HuH-7 (cell line): ENCODE measurements at regions not wholly inside any gene's neighbourhood (a gene's known extent, or its start where the extent isn't known, plus 50 kb on each side); places are given as distances from the start of the nearest gene placed in this dataset.
"Not testable (repeated sequence)": the region's sequence is repeated elsewhere in the genome, so short reads cannot be mapped to it uniquely, and the experiment has no call there.

Experiments
- DNase-seq: peaks from one replicate; pipeline ENCODE4 v3.0.0; 2011; ENCODE audit warnings: low spot score

GRCh38 chr6:27854421-27854820, 57.8 kb downstream of the OR2B2 start:
- no peak for DNase-seq

GRCh38 chr6:27851440-27851839, 60.8 kb downstream of the OR2B2 start:
- no peak for DNase-seq

GRCh38 chr6:27849001-27849400, 63.2 kb downstream of the OR2B2 start:
- DNase-seq = not testable (repeated sequence)

- no peak for DNase-seq
Measured at GRCh38 chr6:27847706-27848105, 64.5 kb downstream of the OR2B2 start.

GRCh38 chr6:27840572-27840971, 71.6 kb downstream of the OR2B2 start:
- DNase-seq = no peak

GRCh38 chr6:27839626-27840475, 72.3 kb downstream of the OR2B2 start:
- DNase-seq = no peak

GRCh38 chr6:27838945-27839625, 73.1 kb downstream of the OR2B2 start:
- DNase-seq = no peak

GRCh38 chr6:27838058-27838944, 73.9 kb downstream of the OR2B2 start:
- peak; percentile 77 for DNase-seq

- DNase-seq = no peak
Measured at GRCh38 chr6:27837625-27838057, 74.6 kb downstream of the OR2B2 start.

- no peak for DNase-seq
Measured at GRCh38 chr6:27836783-27837624, 75.2 kb downstream of the OR2B2 start.

- no peak for DNase-seq
Measured at GRCh38 chr6:27836141-27836782, 75.9 kb downstream of the OR2B2 start.

- no peak for DNase-seq
Measured at GRCh38 chr6:27834879-27835549, 77.2 kb downstream of the OR2B2 start.

- no peak for DNase-seq
Measured at GRCh38 chr6:27834384-27834783, 77.8 kb downstream of the OR2B2 start.

GRCh38 chr6:27831434-27832081, 80.6 kb downstream of the OR2B2 start:
- not testable (repeated sequence) for DNase-seq

GRCh38 chr6:27830600-27831433, 81.4 kb downstream of the OR2B2 start:
- not testable (repeated sequence) for DNase-seq

GRCh38 chr6:27830212-27830599, 82.0 kb downstream of the OR2B2 start:
- DNase-seq = no peak

GRCh38 chr6:27829453-27830211, 82.6 kb downstream of the OR2B2 start:
- no peak for DNase-seq

- DNase-seq = not testable (repeated sequence)
Measured at GRCh38 chr6:27827477-27827876, 84.7 kb downstream of the OR2B2 start.
